ENCODE measurements at regions not wholly inside any gene's neighbourhood (a gene's known extent, or its start where the extent isn't known, plus 50 kb on each side); places are given as distances from the start of the nearest gene placed in this dataset.
"Not testable (repeated sequence)": the region's sequence is repeated elsewhere in the genome, so short reads cannot be mapped to it uniquely, and the experiment has no call there.

DNA sequence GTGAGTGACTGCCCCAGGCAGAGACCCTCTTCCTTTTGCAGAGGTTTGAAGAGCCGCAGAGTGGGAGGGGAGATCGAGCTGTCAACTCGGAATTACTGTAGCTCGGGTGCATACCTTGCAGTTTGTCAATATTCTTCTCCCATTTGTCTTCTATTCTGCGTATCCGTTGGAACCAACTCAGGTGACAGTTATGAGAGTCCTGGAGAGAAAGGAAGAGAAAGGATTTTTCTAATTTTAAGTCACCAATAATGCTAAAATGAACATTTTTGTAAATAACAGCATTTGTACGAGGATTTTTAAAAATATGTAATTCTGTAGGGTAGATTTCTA is 1393.4 kb downstream of the CDH12 start:
- TF ChIP-seq, protein P1, sequence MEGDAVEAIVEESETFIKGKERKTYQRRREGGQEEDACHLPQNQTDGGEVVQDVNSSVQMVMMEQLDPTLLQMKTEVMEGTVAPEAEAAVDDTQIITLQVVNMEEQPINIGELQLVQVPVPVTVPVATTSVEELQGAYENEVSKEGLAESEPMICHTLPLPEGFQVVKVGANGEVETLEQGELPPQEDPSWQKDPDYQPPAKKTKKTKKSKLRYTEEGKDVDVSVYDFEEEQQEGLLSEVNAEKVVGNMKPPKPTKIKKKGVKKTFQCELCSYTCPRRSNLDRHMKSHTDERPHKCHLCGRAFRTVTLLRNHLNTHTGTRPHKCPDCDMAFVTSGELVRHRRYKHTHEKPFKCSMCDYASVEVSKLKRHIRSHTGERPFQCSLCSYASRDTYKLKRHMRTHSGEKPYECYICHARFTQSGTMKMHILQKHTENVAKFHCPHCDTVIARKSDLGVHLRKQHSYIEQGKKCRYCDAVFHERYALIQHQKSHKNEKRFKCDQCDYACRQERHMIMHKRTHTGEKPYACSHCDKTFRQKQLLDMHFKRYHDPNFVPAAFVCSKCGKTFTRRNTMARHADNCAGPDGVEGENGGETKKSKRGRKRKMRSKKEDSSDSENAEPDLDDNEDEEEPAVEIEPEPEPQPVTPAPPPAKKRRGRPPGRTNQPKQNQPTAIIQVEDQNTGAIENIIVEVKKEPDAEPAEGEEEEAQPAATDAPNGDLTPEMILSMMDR (IDR thresholded peaks at IDR 0.05): not testable (repeated sequence)
- not testable (repeated sequence) for TF ChIP-seq ZFX (IDR thresholded peaks at IDR 0.05; ENCODE audit: borderline replicate concordance)
